GM12878 (cell line): ENCODE measurements at regions not wholly inside any gene's neighbourhood (a gene's known extent, or its start where the extent isn't known, plus 50 kb on each side); places are given as distances from the start of the nearest gene placed in this dataset.

ENCODE experiments used
- ATAC-seq: fragments of 200-7000 bp; cut with Tn5 transposase; 3 replicates; pipeline ENCODE4 v1.9.1; 2020; ENCODE audit warnings: mild to moderate bottlenecking, moderate library complexity
- BruUV-seq: library from RNA; stranded (reverse); fragments of 400-500 nt; replicated peaks from 2 replicates; lab custom pipeline; 2021; lab: Mats Ljungman, UMichigan
- CTCF ChIA-PET: fragments of 300-600 bp; sonication (Branson Sonifier 250); formaldehyde crosslinking; extraction: SDS; loops from one replicate; lab custom pipeline; 2021; ENCODE audit warnings: inconsistent platforms; lab: Yijun Ruan, JAX
- POLR2A ChIA-PET: fragments of 350-600 bp; formaldehyde crosslinking; extraction: SDS; loops from one replicate; lab custom pipeline; 2021; ENCODE audit warnings: inconsistent platforms; lab: Charles Lee
- RAD21 ChIA-PET: fragments of 300-600 bp; sonication (Branson Sonifier 250); formaldehyde crosslinking; loops from one replicate; lab custom pipeline; 2023; ENCODE audit warnings: antibody characterized with exemption; ENCODE audit not compliant: unreplicated experiment; lab: Charles Lee
- SMC1A ChIA-PET: fragments of 300-600 bp; sonication (Branson Sonifier 250); formaldehyde crosslinking; loops from one replicate; lab custom pipeline; 2023; ENCODE audit not compliant: unreplicated experiment, uncharacterized antibody; lab: Charles Lee
- DNase-seq: peaks from one replicate; pipeline ENCODE4 v3.0.0-alpha.2; 2011; ENCODE audit warnings: low read depth, low spot score
- FAIRE-seq: peaks from 3 replicates; lab custom pipeline; 2011; peaks lifted over from hg19 to GRCh38; lab: Jason Lieb, UNC
- H2AFZ ChIP-seq: 2 replicates; pipeline ENCODE4 v1.6.0; 2011; ENCODE audit warnings: low read depth, low read length, control low read depth; ENCODE audit not compliant: control insufficient read depth
- H3K27ac ChIP-seq: 2 replicates; pipeline ENCODE4 v1.5.1; 2011; ENCODE audit warnings: control low read depth; ENCODE audit not compliant: control insufficient read depth, insufficient read depth
- H3K27me3 ChIP-seq, 2 experiments: replicated peaks in 1 of 2; 2 replicates each; pipeline versions ENCODE4 v1.6.0 to v1.6.1; 2011; ENCODE audit warnings: low read length in 1 of 2; ENCODE audit not compliant: control insufficient read depth in 2 of 2, insufficient read depth in 2 of 2
- H3K36me3 ChIP-seq, 2 experiments: 2 replicates each; pipeline ENCODE4 v1.5.1; 2011; ENCODE audit warnings: low read length in 1 of 2; ENCODE audit not compliant: control insufficient read depth in 2 of 2, insufficient read depth in 2 of 2
- H3K4me1 ChIP-seq: 2 replicates; pipeline ENCODE4 v1.6.1; 2011; ENCODE audit warnings: mild to moderate bottlenecking, low read length, moderate library complexity, mixed read lengths; ENCODE audit not compliant: control insufficient read depth, insufficient read depth
- H3K4me2 ChIP-seq: 2 replicates; pipeline ENCODE4 v1.6.0; 2011; ENCODE audit warnings: control low read depth; ENCODE audit not compliant: control insufficient read depth, insufficient read depth
- H3K4me3 ChIP-seq: fragments of 200-600 bp; sonication (generic); 2 replicates; pipeline ENCODE4 v1.5.1; 2016
- H3K79me2 ChIP-seq: 2 replicates; pipeline ENCODE4 v1.6.0; 2011; ENCODE audit warnings: low read length; ENCODE audit not compliant: control insufficient read depth, insufficient read depth
- H3K9ac ChIP-seq: 2 replicates; pipeline ENCODE4 v1.8.0; 2011; ENCODE audit warnings: low read length, control low read depth, mixed read lengths; ENCODE audit not compliant: control insufficient read depth, insufficient read depth
- H3K9me3 ChIP-seq: replicated peaks from 3 replicates; pipeline ENCODE4 v1.5.1; 2011; ENCODE audit warnings: mild to moderate bottlenecking, low read length; ENCODE audit not compliant: control insufficient read depth, insufficient read depth
- H4K20me1 ChIP-seq: 2 replicates; pipeline ENCODE4 v1.6.0; 2011; ENCODE audit not compliant: control insufficient read depth, insufficient read depth
- CBX5 ChIP-seq: sonication (generic); IDR thresholded peaks from 2 replicates; pipeline ENCODE4 v1.6.1; 2016; ENCODE audit warnings: low read depth, moderate library complexity, mild to moderate bottlenecking, inconsistent platforms
- RB1 ChIP-seq: fragments of 450-650 bp; formaldehyde crosslinking; IDR thresholded peaks from 2 replicates; pipeline ENCODE4 v1.6.1; 2017; ENCODE audit warnings: mild to moderate bottlenecking, borderline replicate concordance
- RCOR1 ChIP-seq: conservative IDR thresholded peaks from 2 replicates; pipeline ENCODE4 v1.6.1; 2012; ENCODE audit warnings: low read depth, low read length, improper control_type of control experiment
- ZBTB4 ChIP-seq: fragments of 450-650 bp; formaldehyde crosslinking; IDR thresholded peaks from 2 replicates; pipeline ENCODE4 v1.4.0; 2022; ENCODE audit warnings: mild to moderate bottlenecking, moderate library complexity
- ZNF622 ChIP-seq: fragments of 450-650 bp; IDR thresholded peaks from 2 replicates; pipeline ENCODE4 v1.6.1; 2017; ENCODE audit warnings: mild to moderate bottlenecking, inconsistent platforms
- WGBS: methylation state at CpG from one replicate; pipeline ENCODE4 v1.1.6; 2016; ENCODE audit warnings: low lambda C conversion rate; ENCODE audit not compliant: insufficient replicate concordance, insufficient coverage; ENCODE audit errors: missing lambda C conversion rate; 5-methylcytosine and 5-hydroxymethylcytosine counted together
- in situ Hi-C: fragments of 300-500 bp; cut with MboI; formaldehyde crosslinking; loops from 9 replicates; pipeline ENCODE4 v1.14.3; 2018; ENCODE audit warnings: mixed read lengths
- intact Hi-C: fragments of 100-400 bp; cut with micrococcal nuclease; formaldehyde crosslinking; loops from one replicate; pipeline ENCODE4 v1.14.2; 2022; ENCODE audit not compliant: unreplicated experiment
- TF ChIP-seq, protein P1 (sequence below): fragments of 450-650 bp; IDR thresholded peaks from 2 replicates; pipeline ENCODE4 v1.6.1; 2018; ENCODE audit warnings: borderline replicate concordance, mild to moderate bottlenecking; ENCODE audit not compliant: partially characterized antibody
- TF ChIP-seq, protein P2 (sequence below): IDR thresholded peaks from 2 replicates; pipeline ENCODE4 v1.6.1; 2012; ENCODE audit warnings: mild to moderate bottlenecking, low read depth, low read length

DNA sequence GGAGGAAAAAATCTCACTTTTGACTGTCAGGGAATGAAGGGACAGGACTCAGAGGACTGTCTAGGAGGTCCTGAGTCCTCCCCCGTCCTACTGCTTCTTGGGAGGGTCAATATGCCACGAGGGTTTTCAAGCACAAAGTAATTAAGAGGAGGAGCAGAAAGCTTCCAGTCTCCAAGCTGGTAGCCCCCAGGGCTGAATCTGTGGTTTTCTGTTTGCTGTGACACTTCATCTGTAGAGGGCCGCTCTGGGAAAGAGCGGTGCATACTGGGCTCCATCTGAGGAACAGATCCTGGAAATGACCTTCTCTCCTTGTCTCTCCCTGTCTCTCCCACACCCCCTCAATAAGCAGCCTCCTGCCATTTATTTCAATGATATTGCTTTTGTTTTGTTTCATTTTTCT lies 180.1 kb upstream of the SDK2 start:
- Histone ChIP-seq H3K79me2 (no peaks in the 10 kb centered on the region), H3K27ac (no peak overlapping the region), H3K4me1 (no peaks in the 10 kb centered on the region), H2AFZ (no peak overlapping the region)
- POLR2A ChIA-PET, result no interaction called here
- in situ Hi-C loops, result no loop called here
- no peak for TF ChIP-seq CBX5
- no peak for TF ChIP-seq RB1
- TF ChIP-seq, all 136 proteins: peak for 0
- WGBS, result 35% methylated on average over 4 of the region's 4 CpGs
- no peak for FAIRE-seq
- no peaks in the 10 kb centered on the region for H3K9me3 ChIP-seq
- BruUV-seq, result no TSS peak
- ChIA-PET RAD21 (no interaction called here), CTCF (no interaction called here), SMC1A (no interaction called here)
- ATAC-seq, result no peak
- DNase-seq, result no peak
- no peak overlapping the region for H3K4me3 ChIP-seq
- H3K36me3 ChIP-seq, result no peaks in the 10 kb centered on the region
- intact Hi-C loops, result no loop called here
- H3K4me2 ChIP-seq, result no peak overlapping the region
- H3K27me3 ChIP-seq, result no peaks in the 10 kb centered on the region; a peak in 2 of 4 replicates
- no peak overlapping the region for H3K9ac ChIP-seq
- no peaks in the 10 kb centered on the region for H4K20me1 ChIP-seq

DNA sequence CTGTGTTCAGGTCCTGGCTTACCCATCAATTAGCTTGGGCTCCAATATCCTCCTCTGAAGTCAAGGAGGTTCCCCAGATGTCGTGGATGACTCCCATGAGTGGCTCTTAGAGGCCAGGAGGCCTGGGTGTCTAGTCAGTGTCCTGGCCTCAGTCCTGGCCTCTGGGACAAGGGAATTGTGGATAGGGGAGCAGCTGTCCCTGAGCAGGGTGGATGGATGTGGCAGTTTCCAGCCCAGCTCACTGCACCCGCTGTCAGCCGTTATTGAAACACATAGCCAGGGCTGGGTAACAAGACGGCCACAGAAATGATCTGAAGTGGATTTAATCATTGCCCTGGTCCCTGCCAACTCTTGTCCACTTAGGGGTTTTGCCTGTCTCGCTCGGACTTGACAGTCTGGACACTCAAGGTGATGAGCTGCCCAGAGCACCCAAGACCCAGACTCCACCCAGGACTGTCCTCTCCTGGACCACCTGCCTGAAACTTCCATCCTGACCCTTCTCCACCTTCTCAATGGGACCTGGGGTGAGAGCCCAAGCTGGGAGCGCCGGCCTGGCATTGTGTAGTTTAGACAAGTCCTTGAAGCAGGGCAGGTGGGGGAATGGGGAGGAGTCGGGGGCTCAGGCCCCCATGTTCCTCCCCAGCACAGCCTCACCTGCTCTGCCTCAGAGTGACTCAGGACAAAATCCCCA lies 182.1 kb upstream of the SDK2 start:
- no peaks in the 10 kb centered on the region for H4K20me1 ChIP-seq
- ChIA-PET CTCF (no interaction called here), SMC1A (interaction anchor here (1.0 kb wide), 1 partner anchor 54 kb away, joined by 3 read pairs; no protein-coding TSS in a partner anchor), POLR2A (no interaction called here), RAD21 (no interaction called here)
- H3K4me3 ChIP-seq, result no peak overlapping the region
- no peaks in the 10 kb centered on the region for H3K36me3 ChIP-seq
- WGBS, result 8% methylated on average over 9 of the region's 9 CpGs
- no peak for DNase-seq
- intact Hi-C loops (no loop called here), in situ Hi-C loops (no loop called here)
- H3K9ac ChIP-seq, result no peak overlapping the region
- H3K79me2 ChIP-seq, result no peaks in the 10 kb centered on the region
- H3K27me3 ChIP-seq, result no peaks in the 10 kb centered on the region; a peak in 2 of 4 replicates
- BruUV-seq, result no TSS peak
- ATAC-seq, result no peak
- H3K4me2 ChIP-seq, result no peak overlapping the region
- no peaks in the 10 kb centered on the region for H3K4me1 ChIP-seq
- no peaks in the 10 kb centered on the region for H3K9me3 ChIP-seq
- FAIRE-seq, result no peak
- H2AFZ ChIP-seq, result no peak overlapping the region
- H3K27ac ChIP-seq, result no peak overlapping the region
- TF ChIP-seq, protein P1, sequence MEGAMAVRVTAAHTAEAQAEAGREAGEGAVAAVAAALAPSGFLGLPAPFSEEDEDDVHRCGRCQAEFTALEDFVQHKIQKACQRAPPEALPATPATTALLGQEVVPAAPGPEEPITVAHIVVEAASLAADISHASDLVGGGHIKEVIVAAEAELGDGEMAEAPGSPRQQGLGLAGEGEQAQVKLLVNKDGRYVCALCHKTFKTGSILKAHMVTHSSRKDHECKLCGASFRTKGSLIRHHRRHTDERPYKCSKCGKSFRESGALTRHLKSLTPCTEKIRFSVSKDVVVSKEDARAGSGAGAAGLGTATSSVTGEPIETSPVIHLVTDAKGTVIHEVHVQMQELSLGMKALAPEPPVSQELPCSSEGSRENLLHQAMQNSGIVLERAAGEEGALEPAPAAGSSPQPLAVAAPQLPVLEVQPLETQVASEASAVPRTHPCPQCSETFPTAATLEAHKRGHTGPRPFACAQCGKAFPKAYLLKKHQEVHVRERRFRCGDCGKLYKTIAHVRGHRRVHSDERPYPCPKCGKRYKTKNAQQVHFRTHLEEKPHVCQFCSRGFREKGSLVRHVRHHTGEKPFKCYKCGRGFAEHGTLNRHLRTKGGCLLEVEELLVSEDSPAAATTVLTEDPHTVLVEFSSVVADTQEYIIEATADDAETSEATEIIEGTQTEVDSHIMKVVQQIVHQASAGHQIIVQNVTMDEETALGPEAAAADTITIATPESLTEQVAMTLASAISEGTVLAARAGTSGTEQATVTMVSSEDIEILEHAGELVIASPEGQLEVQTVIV, result no peak
- TF ChIP-seq, protein P2, sequence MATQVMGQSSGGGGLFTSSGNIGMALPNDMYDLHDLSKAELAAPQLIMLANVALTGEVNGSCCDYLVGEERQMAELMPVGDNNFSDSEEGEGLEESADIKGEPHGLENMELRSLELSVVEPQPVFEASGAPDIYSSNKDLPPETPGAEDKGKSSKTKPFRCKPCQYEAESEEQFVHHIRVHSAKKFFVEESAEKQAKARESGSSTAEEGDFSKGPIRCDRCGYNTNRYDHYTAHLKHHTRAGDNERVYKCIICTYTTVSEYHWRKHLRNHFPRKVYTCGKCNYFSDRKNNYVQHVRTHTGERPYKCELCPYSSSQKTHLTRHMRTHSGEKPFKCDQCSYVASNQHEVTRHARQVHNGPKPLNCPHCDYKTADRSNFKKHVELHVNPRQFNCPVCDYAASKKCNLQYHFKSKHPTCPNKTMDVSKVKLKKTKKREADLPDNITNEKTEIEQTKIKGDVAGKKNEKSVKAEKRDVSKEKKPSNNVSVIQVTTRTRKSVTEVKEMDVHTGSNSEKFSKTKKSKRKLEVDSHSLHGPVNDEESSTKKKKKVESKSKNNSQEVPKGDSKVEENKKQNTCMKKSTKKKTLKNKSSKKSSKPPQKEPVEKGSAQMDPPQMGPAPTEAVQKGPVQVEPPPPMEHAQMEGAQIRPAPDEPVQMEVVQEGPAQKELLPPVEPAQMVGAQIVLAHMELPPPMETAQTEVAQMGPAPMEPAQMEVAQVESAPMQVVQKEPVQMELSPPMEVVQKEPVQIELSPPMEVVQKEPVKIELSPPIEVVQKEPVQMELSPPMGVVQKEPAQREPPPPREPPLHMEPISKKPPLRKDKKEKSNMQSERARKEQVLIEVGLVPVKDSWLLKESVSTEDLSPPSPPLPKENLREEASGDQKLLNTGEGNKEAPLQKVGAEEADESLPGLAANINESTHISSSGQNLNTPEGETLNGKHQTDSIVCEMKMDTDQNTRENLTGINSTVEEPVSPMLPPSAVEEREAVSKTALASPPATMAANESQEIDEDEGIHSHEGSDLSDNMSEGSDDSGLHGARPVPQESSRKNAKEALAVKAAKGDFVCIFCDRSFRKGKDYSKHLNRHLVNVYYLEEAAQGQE, result no peak
- TF ChIP-seq RCOR1 (no peak), ZNF622 (no peak), ZBTB4 (no peak)
